IMR-90 (cell line): ENCODE measurements at regions not wholly inside any gene's neighbourhood (a gene's known extent, or its start where the extent isn't known, plus 50 kb on each side); places are given as distances from the start of the nearest gene placed in this dataset.

Experiments used
- ATAC-seq: fragments of 200-7000 bp; cut with Tn5 transposase; 2 replicates; pipeline ENCODE4 v1.9.1; 2020; ENCODE audit warnings: low read depth, mild to moderate bottlenecking, moderate library complexity
- BruUV-seq: library from RNA; stranded (reverse); fragments of 400-500 nt; replicated peaks from 2 replicates; lab custom pipeline; 2021; lab: Mats Ljungman, UMichigan
- CTCF ChIA-PET: fragments of 300-600 bp; formaldehyde crosslinking; extraction: SDS; loops from one replicate; lab custom pipeline; 2021; ENCODE audit warnings: antibody characterized with exemption; lab: Yijun Ruan, JAX
- POLR2A ChIA-PET: fragments of 300-600 bp; sonication (Branson Sonifier 250); formaldehyde crosslinking; loops from one replicate; lab custom pipeline; 2022; ENCODE audit warnings: antibody characterized with exemption; ENCODE audit not compliant: unreplicated experiment; lab: Charles Lee
- DNase-seq: peaks from one replicate; pipeline ENCODE4 v3.0.0; 2013
- H2AFZ ChIP-seq: replicated peaks from 2 replicates; pipeline ENCODE3; 2013; ENCODE audit warnings: low read length, mild to moderate bottlenecking; ENCODE audit not compliant: poor library complexity
- H2AK5ac ChIP-seq: 2 replicates; pipeline ENCODE4 v1.6.1; 2013; ENCODE audit warnings: low read depth, low read length, inconsistent platforms
- H2AK9ac ChIP-seq: replicated peaks from 2 replicates; pipeline ENCODE3; 2013; ENCODE audit warnings: mild to moderate bottlenecking, low read depth, low read length, moderate library complexity; ENCODE audit not compliant: poor library complexity
- H2BK120ac ChIP-seq: 2 replicates; pipeline ENCODE4 v1.6.1; 2013; ENCODE audit warnings: low read depth, low read length, inconsistent platforms
- H2BK15ac ChIP-seq: 3 replicates; pipeline ENCODE4 v1.6.1; 2013; ENCODE audit warnings: low read depth, low read length, inconsistent platforms
- H2BK20ac ChIP-seq: 2 replicates; pipeline ENCODE4 v1.6.1; 2013; ENCODE audit warnings: low read depth, mild to moderate bottlenecking, inconsistent platforms, low read length, moderate library complexity
- H2BK5ac ChIP-seq: 2 replicates; pipeline ENCODE4 v1.6.1; 2013; ENCODE audit warnings: mild to moderate bottlenecking, low read depth, low read length, inconsistent platforms; ENCODE audit not compliant: poor library complexity, severe bottlenecking
- H3K14ac ChIP-seq: replicated peaks from 2 replicates; pipeline ENCODE4 v1.6.1; 2013; ENCODE audit warnings: low read depth, low read length, inconsistent platforms
- H3K18ac ChIP-seq: 2 replicates; pipeline ENCODE4 v1.6.1; 2013; ENCODE audit warnings: low read depth, low read length, control low read depth
- H3K23ac ChIP-seq: 2 replicates; pipeline ENCODE4 v1.6.1; 2013; ENCODE audit warnings: low read depth, low read length, inconsistent platforms
- H3K27ac ChIP-seq: 2 replicates; pipeline ENCODE4 v1.5.1; 2013; ENCODE audit warnings: mild to moderate bottlenecking, control low read depth, low read length; ENCODE audit not compliant: insufficient read depth
- H3K27me3 ChIP-seq: 2 replicates; pipeline ENCODE4 v1.6.1; 2013; ENCODE audit warnings: low read length; ENCODE audit not compliant: control insufficient read depth, insufficient read depth
- H3K36me3 ChIP-seq: 2 replicates; pipeline ENCODE4 v1.6.1; 2013; ENCODE audit warnings: low read length, mixed read lengths; ENCODE audit not compliant: control insufficient read depth, insufficient read depth
- H3K4ac ChIP-seq: 2 replicates; pipeline ENCODE4 v1.6.1; 2013; ENCODE audit warnings: low read depth, low read length, inconsistent platforms
- H3K4me1 ChIP-seq: 2 replicates; pipeline ENCODE4 v1.6.1; 2013; ENCODE audit warnings: low read length, mixed read lengths; ENCODE audit not compliant: control insufficient read depth, insufficient read depth
- H3K4me2 ChIP-seq: 2 replicates; pipeline ENCODE4 v1.6.1; 2013; ENCODE audit warnings: low read depth, mild to moderate bottlenecking, control low read depth, low read length, moderate library complexity
- H3K4me3 ChIP-seq: 2 replicates; pipeline ENCODE4 v1.5.1; 2013; ENCODE audit warnings: low read depth, mild to moderate bottlenecking, control low read depth, low read length, moderate library complexity; ENCODE audit not compliant: insufficient read depth
- H3K56ac ChIP-seq: 2 replicates; pipeline ENCODE4 v1.6.1; 2013; ENCODE audit warnings: low read length, inconsistent platforms; ENCODE audit not compliant: insufficient read depth; ENCODE audit errors: extremely low read depth
- H3K79me1 ChIP-seq, 2 experiments: 2 replicates each; pipeline ENCODE4 v1.6.1; 2013; ENCODE audit warnings: low read length in 2 of 2, inconsistent platforms in 1 of 2, low read depth in 1 of 2
- H3K9ac ChIP-seq: 2 replicates; pipeline ENCODE4 v1.6.1; 2013; ENCODE audit warnings: low read depth, low read length, control low read depth
- H3K9me1 ChIP-seq: 2 replicates; pipeline ENCODE4 v1.6.1; 2013; ENCODE audit warnings: low read length, inconsistent platforms; ENCODE audit not compliant: insufficient read depth
- H3K9me3 ChIP-seq: 2 replicates; pipeline ENCODE4 v1.6.1; 2013; ENCODE audit warnings: low read length; ENCODE audit not compliant: control insufficient read depth, insufficient read depth
- H4K20me1 ChIP-seq: 2 replicates; pipeline ENCODE4 v1.6.1; 2013; ENCODE audit warnings: low read length, inconsistent platforms; ENCODE audit not compliant: insufficient read depth
- H4K5ac ChIP-seq: 2 replicates; pipeline ENCODE4 v1.6.1; 2013; ENCODE audit warnings: mild to moderate bottlenecking, low read depth, low read length, control low read depth
- H4K8ac ChIP-seq, 2 experiments: 2 replicates each; pipeline ENCODE4 v1.6.1; 2013; ENCODE audit warnings: low read depth in 2 of 2, low read length in 2 of 2, control low read depth in 1 of 2, inconsistent platforms in 1 of 2
- H4K91ac ChIP-seq: 2 replicates; pipeline ENCODE4 v1.6.1; 2013; ENCODE audit warnings: low read depth, low read length, inconsistent platforms; ENCODE audit not compliant: insufficient read depth
- CHD1 ChIP-seq: IDR thresholded peaks from 2 replicates; pipeline ENCODE4 v1.6.1; 2012; ENCODE audit warnings: low read depth, low read length, improper control_type of control experiment
- FOS ChIP-seq: fragments of 150-350 bp; IDR thresholded peaks from 2 replicates; pipeline ENCODE4 v1.6.1; 2016; ENCODE audit warnings: low read depth, low read length
- RAD21 ChIP-seq: IDR thresholded peaks from 2 replicates; pipeline ENCODE4 v1.6.1; 2012; ENCODE audit warnings: low read length, improper control_type of control experiment
- SMC3 ChIP-seq: fragments of 150-350 bp; IDR thresholded peaks from 2 replicates; pipeline ENCODE4 v1.6.1; 2016; ENCODE audit warnings: low read depth, mild to moderate bottlenecking, antibody characterized with exemption, low read length, moderate library complexity
- WGBS, 2 experiments: methylation state at CpG; one replicate each; pipeline versions ENCODE4 v1.1.5 to v1.1.7; 2013; ENCODE audit warnings: missing lambda C conversion rate in 2 of 2; ENCODE audit not compliant: insufficient read length in 1 of 2; ENCODE audit errors: extremely low coverage in 2 of 2; 5-methylcytosine and 5-hydroxymethylcytosine counted together
- dilution Hi-C: fragments of 300-500 bp; cut with HindIII; formaldehyde crosslinking; loops from one replicate; pipeline ENCODE4 v1.14.3; 2018; ENCODE audit warnings: low sequenced_read_pairs; ENCODE audit not compliant: unreplicated experiment
- in situ Hi-C: fragments of 300-500 bp; cut with MboI; formaldehyde crosslinking; loops from 3 replicates; pipeline ENCODE4 v1.14.3; 2019; ENCODE audit warnings: low sequenced_read_pairs, inconsistent platforms, mixed read lengths
- intact Hi-C: fragments of 100-400 bp; cut with micrococcal nuclease; formaldehyde crosslinking; loops from 2 replicates; pipeline ENCODE4 v1.10.0; 2022

GRCh38 chr6:86629123-86629522 lies 308.2 kb upstream of the HTR1E start:
- peaks cover 5% of the 10 kb centered on the region for H3K9me3 ChIP-seq
- no peak overlapping the region for H2AFZ ChIP-seq
- no peaks in the 10 kb centered on the region for H3K79me1 ChIP-seq
- H3K4me3 ChIP-seq, result no peak overlapping the region
- no peak overlapping the region for H3K56ac ChIP-seq
- ChIA-PET POLR2A (no interaction called here), CTCF (no interaction called here)
- no peak overlapping the region for H2BK120ac ChIP-seq
- no peak overlapping the region for H4K91ac ChIP-seq
- no peak overlapping the region for H3K9ac ChIP-seq
- BruUV-seq, result no TSS peak
- H2BK15ac ChIP-seq, result no peak overlapping the region
- H3K4ac ChIP-seq, result no peak overlapping the region
- dilution Hi-C loops (no loop called here), intact Hi-C loops (no loop called here), in situ Hi-C loops (no loop called here)
- no peaks in the 10 kb centered on the region for H3K27me3 ChIP-seq
- H2BK5ac ChIP-seq, result no peak overlapping the region
- no peak overlapping the region for H3K18ac ChIP-seq
- no peak overlapping the region for H2AK5ac ChIP-seq
- H3K36me3 ChIP-seq, result no peaks in the 10 kb centered on the region
- DNase-seq (no peak), ATAC-seq (no peak)
- no peak overlapping the region for H2BK20ac ChIP-seq
- no peak overlapping the region for H3K4me2 ChIP-seq
- H4K5ac ChIP-seq, result no peak overlapping the region
- no peak overlapping the region for H3K14ac ChIP-seq
- no peak overlapping the region for H3K27ac ChIP-seq
- H4K8ac ChIP-seq, result no peak overlapping the region
- no peak overlapping the region for H3K23ac ChIP-seq
- H3K4me1 ChIP-seq, result no peaks in the 10 kb centered on the region
- WGBS, 2 experiments, result no CpG with 5 or more reads among the region's 1 CpG
- no peak overlapping the region for H2AK9ac ChIP-seq
- no peaks in the 10 kb centered on the region for H3K9me1 ChIP-seq
- no peaks in the 10 kb centered on the region for H4K20me1 ChIP-seq
- TF ChIP-seq RAD21, result no peak
- TF ChIP-seq CHD1, result no peak
- no peak for TF ChIP-seq FOS
- no peak for TF ChIP-seq SMC3
